ENCODE measurements at regions not wholly inside any gene's neighbourhood (a gene's known extent, or its start where the extent isn't known, plus 50 kb on each side); places are given as distances from the start of the nearest gene placed in this dataset.

GRCh38 chr1:30817548-30817947 lies 60.0 kb upstream of the LAPTM5 start:
- TF ChIP-seq EZH2 (optimal IDR thresholded peaks at IDR 0.05; ENCODE audit: low read depth, low read length) (no peak), CTCF (IDR thresholded peaks at IDR 0.05; ENCODE audit: low read length) (no peak), EZH2phosphoT487 (IDR thresholded peaks at IDR 0.05; ENCODE audit: low read length) (no peak)

Measured in MM.1S (cell line).